D721Med (cell line): ENCODE measurements at regions not wholly inside any gene's neighbourhood (a gene's known extent, or its start where the extent isn't known, plus 50 kb on each side); places are given as distances from the start of the nearest gene placed in this dataset.

Experiments
- DNase-seq: peaks from one replicate; pipeline ENCODE4 v3.0.0; 2011; ENCODE audit warnings: low spot score; ENCODE audit not compliant: insufficient read length
- FAIRE-seq: peaks from 2 replicates; lab custom pipeline; 2011; peaks lifted over from hg19 to GRCh38; lab: Jason Lieb, UNC
- TF ChIP-seq, protein P1 (sequence below): IDR thresholded peaks from 2 replicates; pipeline ENCODE4 v1.5.1; 2012; ENCODE audit warnings: mild to moderate bottlenecking, control low read depth; ENCODE audit not compliant: insufficient read depth; ENCODE audit errors: missing control alignments

DNA sequence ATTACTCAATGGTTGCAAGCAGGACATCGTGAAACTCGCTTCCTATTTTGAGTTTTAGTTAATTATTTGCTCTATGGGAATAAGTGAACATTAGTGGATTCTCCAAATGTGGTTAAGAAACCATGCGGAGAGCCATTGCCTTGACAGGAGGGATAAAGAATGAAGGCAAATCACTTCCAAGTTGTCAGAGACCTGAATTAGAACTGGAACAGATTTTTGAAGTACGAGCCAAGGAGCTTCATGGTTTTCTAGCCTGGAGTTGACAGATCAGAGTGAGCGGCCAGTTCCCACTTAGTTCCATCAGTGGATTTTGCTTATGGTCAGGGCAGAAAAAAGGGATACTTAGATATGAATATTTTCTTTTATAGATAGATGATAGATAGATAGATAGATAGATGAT is 171.4 kb upstream of the CDH10 start:
- DNase-seq = no peak
- TF ChIP-seq, protein P1, sequence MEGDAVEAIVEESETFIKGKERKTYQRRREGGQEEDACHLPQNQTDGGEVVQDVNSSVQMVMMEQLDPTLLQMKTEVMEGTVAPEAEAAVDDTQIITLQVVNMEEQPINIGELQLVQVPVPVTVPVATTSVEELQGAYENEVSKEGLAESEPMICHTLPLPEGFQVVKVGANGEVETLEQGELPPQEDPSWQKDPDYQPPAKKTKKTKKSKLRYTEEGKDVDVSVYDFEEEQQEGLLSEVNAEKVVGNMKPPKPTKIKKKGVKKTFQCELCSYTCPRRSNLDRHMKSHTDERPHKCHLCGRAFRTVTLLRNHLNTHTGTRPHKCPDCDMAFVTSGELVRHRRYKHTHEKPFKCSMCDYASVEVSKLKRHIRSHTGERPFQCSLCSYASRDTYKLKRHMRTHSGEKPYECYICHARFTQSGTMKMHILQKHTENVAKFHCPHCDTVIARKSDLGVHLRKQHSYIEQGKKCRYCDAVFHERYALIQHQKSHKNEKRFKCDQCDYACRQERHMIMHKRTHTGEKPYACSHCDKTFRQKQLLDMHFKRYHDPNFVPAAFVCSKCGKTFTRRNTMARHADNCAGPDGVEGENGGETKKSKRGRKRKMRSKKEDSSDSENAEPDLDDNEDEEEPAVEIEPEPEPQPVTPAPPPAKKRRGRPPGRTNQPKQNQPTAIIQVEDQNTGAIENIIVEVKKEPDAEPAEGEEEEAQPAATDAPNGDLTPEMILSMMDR = no peak
- FAIRE-seq = no peak

DNA sequence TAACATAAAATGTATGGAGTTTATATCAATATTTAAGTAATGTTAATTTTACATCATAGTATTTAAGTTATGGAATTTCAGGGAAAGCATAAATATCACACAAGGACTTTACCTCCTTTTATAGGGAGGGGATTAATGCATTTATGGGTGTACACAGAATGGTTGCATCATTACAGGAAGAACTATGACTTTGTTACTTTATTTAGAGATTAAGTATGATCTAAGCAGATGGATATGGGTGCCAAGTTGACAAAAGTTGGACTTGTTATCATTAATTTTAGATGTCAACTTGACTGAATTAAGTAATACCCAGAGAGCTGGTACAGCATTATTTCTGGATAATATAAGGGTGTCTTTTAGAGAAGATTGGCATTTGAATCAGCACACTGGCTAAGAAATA is 160.5 kb upstream of the CDH10 start:
- FAIRE-seq (no peak), DNase-seq (no peak)
- TF ChIP-seq, protein P1 = no peak

DNA sequence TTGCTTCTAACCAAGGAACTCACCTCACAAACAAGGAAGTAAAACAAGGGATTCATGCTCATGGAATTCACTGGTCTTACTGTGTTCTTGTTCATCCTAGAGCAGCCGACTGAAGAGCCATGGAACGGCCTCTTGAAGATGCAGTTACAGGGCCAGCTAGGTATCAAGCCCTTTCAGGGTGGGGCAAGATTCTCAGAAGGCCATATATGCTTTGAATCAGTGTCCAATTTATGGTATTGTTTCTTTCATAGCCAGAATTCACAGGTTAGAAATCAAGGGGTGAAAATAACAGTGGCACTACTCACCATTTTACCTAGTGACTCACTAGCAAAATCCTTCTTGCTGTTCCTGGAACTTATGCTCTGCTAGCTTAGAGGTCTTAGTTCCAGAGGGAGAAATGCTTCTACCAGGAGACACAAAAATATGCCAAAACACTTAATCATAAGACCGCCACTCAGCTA is 159.5 kb upstream of the CDH10 start:
- TF ChIP-seq, protein P1 = no peak
- no peak for FAIRE-seq
- no peak for DNase-seq

DNA sequence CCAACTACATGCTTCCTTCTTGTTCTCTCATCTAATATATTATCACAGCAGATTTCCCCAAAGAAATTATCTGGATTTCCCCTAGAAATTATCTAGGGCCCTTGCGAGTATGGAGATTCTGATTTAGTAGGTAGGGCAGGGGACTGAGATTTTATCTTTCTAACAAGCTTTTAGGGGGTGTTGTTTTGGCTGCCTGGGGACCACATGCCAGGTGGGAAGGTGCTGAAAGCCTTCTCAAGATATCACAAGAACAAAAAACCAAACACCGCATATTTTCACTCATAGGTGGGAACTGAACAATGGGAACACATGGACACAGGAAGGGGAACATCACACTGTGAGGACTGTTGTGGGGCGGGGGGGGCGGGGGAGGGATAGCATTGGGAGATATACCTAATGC is 146.5 kb upstream of the CDH10 start:
- DNase-seq (no peak), FAIRE-seq (no peak)
- TF ChIP-seq, protein P1 = no peak

DNA sequence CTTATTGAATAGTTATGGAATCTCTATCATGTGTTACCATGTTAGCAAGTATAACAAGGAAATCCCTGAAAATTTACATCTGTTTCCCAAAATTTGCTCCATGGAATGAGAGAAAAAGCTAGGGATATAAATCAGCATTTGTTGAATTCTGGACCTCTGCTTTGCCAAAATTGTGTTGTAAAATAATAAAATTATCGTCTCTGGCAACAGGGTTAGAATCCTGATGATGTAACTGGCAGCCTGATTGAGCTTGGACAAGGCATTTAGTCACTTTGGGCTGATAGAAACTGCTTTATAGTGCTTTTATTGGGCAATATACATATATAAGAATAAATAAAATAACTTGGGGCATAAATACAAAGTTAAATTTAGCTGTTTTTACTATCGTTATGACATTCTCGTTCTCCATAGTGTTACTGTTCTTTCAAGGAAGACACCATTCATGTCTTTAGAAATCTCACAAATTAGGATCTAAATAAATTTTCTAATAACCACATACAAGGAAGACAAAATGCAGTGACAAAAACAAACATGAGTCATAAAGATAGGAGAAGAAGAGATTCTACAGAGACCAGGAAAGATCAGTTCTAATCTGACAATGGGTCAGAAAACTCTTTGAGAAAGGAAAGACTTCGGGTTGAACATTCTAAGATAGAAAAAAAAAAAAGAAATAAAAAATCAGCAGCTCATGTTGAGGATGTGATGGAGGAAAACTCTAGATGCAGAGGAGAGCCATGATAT is 145.0 kb upstream of the CDH10 start:
- TF ChIP-seq, protein P1 = no peak
- DNase-seq (no peak), FAIRE-seq (no peak)

DNA sequence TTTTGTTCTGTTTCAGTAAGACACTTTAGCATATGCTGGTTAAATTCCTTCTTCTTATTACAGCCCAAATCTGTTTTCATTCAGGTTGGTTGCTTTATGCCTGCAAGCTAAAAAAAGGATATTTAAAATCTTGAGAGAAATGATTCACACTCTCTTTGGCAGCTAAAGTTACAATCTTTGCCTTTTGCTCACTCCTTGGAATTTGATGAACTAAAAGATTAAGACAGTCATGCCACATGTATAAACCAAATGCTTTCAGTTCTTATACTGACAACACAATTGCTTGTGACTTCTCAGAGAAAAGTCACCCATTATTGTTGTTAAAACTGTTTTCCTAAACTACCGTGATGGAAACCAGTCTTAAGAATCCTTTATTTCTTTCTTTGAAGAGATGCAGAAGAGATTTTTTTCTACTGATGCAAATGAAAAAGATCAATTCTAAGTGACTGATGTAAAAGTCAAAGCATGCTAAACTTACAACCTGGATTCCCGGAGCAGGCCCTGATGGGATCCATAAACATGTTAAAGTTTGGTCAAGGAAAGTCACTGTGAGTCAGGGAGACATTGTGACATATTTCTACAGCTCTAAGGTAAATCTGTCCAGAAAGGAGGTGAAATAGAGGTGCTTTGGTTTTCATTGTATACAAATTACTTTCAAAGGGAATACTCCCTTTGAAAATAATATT is 144.2 kb upstream of the CDH10 start:
- FAIRE-seq = no peak
- no peak for DNase-seq
- TF ChIP-seq, protein P1 = no peak

DNA sequence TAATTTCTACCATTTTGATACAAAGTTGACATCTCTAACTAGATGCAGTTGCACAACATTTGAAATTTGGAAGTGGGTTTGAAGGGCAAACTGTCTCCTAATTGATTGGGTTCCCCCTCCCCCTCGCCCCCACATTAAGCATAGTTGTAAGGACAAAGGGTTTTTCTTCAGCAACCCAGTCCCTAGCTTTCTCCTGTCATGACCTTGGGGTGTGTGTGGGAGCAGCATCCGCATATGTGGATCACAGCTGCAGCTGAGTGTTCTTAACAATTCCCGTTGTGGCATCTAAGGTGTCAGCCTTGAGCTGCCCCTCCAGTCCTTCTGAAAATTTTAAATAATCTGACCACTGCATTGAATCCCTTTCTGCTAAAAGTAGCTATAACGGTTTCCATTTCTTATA is 141.3 kb upstream of the CDH10 start:
- FAIRE-seq (no peak), DNase-seq (no peak)
- TF ChIP-seq, protein P1 = no peak
